Jurkat, Clone E6-1 (cell line): ENCODE measurements at regions not wholly inside any gene's neighbourhood (a gene's known extent, or its start where the extent isn't known, plus 50 kb on each side); places are given as distances from the start of the nearest gene placed in this dataset.
"Not testable (repeated sequence)": the region's sequence is repeated elsewhere in the genome, so short reads cannot be mapped to it uniquely, and the experiment has no call there.

Source experiments
- DNase-seq: peaks from one replicate; pipeline ENCODE4 v3.0.0-alpha.2; 2011; ENCODE audit warnings: low read depth, low spot score
- H3K4me3 ChIP-seq: 2 replicates; pipeline ENCODE4 v1.5.1; 2011; ENCODE audit warnings: mild to moderate bottlenecking, low read length, control low read depth, moderate library complexity

DNA sequence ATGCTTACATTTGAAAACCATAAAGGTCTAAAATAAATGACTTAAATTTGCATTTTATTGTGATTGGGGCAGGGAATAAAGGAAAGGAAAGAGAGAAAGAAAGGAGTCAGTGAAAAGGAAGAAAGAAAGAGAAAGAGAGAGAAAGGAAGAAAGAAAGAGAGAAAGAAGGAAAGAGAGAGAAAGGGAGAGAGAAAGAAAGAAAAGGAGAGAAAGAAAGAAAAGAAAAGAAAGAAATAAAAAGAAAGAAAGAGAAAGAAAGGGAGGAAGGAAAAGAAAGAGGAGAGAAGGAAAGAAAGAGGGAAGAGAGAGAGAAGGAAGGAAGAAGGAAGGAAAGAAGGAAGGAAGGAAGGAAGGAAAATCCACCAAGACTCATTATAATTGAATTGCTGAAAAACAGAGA is 222.8 kb downstream of the RMST start:
- H3K4me3 ChIP-seq = no peak overlapping the region
- DNase-seq = no peak

DNA sequence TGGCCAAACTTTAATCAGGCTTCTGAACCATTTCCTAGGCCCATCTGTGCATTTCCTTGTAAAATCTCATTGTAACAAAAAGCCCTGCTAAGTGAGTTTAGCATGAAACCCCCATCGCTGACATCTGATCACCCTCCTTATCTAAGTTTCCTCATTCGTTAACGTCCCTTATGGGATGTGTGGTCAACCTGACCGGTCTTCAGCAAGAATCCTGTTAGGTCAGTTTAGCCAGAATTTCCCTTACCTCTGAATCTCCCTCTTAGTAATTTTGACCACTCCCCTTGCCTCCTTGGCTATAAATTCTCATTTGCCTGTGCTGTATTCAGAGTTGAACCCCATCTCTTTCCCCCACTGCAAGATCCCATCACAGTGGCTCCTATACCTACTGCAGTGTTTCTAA is 239.3 kb downstream of the RMST start:
- H3K4me3 ChIP-seq = no peak overlapping the region
- DNase-seq = no peak

DNA sequence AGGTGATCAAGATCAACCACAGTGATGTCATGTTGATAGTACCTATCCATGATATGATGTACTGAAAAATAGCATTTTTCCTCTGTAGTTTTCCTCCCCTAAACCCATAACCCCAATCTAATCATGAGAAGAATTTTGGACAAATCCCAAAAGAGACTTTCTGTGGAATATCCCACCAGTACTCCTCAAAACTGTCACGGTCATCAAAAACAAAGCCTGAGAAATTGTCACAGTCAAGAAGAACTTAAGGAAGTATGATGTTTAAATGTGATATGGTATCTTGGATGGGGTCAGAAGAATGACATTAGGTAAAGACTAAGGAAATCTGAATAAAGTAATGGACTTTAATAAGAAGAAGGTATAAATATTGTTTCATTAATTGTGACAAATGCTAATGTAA is 248.8 kb downstream of the RMST start:
- DNase-seq = no peak
- H3K4me3 ChIP-seq = no peak overlapping the region

DNA sequence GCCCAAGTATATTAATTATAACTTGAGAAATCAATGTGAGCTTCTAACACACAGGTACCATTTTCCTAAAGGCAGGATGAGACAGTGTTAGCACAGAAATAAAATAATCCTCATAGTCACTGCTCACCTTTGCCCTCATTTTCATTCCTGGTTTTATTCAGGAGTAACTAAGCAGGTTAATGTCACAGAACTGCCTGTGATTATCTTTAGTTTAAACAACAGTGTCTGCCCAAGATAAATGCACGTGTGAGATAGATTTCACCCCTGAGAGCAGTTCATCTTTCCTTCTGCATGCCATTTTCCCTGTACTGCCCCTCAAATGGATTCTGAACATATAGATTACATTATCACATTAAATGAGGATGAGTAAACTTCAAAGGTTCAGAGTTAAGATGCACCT is 250.7 kb downstream of the RMST start:
- no peak overlapping the region for H3K4me3 ChIP-seq
- DNase-seq = no peak

DNA sequence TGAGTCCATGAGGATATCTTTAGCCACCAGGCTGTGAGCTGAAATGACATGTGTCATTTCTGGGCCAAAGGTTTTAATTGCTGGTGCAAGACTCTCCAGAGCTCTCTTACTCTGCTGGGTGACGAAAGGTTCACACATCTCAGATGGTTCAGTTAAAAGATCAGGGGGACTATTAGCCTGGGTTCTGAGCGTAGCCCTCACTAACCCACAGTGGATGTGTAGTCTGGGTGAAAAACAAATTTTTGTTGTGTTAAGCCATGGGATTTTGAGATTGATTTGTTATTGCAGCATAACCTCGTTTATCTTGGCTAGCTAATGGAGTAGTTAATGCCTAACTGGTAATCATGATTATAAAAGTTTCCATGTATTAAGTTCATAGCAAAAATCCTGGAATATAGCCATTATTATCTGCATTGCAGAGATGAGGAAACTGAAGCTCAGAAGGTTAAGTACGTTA is 251.5 kb downstream of the RMST start:
- no peak overlapping the region for H3K4me3 ChIP-seq
- no peak for DNase-seq

DNA sequence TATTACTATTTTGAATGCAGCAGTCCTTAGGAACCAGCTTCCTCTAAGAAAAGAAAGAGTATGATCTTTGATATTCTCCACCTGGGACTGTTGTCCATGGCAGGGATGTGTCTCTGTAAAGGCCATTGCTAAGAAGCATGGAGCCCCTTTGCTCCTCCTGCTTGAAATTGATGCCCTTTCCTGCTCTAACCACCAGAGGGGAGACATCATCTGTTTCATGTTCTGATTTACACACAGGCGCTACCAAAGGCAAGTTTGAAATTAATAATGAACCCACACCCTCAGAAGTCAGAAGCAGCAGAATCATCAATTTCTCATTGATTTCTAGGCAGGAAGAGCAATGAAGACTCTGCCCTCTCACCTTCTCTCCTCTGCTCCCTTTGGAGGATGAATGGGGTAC is 253.8 kb downstream of the RMST start:
- H3K4me3 ChIP-seq = no peak overlapping the region
- peak; percentile 26 for DNase-seq

DNA sequence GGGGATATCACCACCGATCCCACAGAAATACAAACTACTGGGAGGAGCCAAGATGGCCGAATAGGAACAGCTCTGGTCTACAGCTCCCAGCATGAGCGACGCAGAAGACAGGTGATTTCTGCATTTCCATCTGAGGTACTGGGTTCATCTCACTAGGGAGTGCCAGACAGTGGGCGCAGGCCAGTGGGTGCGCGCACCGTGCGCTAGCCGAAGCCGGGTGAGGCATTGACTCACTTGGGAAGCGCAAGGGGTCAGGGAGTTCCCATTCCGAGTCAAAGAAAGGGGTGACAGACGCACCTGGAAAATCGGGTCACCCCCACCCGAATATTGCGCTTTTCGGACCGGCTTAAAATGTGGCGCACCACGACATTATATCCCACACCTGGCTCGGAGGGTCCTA is 261.2 kb downstream of the RMST start:
- H3K4me3 ChIP-seq, DNase-seq: not testable (repeated sequence)

DNA sequence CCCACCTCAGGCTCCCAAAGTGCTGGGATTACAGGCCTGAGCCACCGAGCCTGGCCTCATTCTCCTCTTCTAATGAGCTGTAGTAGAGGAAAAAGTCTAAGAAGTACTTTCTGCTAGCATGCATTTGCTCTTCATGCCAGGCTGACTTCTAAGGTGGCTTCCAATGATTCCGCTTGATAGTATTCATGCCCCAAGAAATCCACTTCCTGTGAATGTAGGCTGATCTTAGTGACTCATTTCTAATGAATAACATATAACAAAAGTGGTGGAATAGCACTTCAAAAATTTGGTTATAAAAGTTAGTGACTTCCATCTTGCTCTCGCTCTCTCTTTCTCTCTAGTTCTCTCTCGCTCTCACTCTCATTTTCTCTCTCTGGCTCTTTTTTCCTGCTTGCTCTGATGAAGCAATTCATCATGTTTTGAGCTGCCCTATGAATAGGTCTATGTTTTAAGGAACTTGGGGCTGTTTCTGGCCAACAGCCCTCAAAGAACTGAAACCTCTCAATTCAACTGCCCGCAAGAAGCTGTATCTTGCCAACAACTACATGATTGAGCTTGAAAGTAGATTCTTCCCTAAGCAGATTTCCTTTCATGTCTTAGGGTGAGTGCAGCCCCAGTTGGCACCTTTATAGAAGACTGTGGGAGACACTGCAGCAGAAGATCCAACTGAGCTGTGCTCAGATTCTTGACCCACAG is 282.9 kb downstream of the RMST start:
- DNase-seq = no peak
- H3K4me3 ChIP-seq = no peak overlapping the region

DNA sequence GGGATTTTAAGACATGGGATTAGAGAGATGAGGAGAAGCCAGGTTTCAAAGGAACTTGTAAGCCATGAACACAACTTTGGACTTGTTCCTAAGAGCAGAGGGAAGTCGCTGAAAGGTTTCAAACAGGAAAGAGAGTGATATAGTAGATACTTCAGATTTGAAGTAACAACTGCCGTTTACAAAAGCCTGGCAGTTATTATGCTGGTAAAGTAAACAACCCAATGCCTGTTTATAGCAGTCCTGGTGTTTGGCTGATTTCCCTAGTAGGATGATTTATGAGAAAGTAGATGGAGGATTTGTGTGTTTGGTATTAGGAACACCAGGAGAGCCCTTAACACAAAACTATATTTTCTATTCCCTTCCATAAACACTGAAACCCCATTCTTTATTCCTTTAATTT is 285.7 kb downstream of the RMST start:
- DNase-seq = no peak

DNA sequence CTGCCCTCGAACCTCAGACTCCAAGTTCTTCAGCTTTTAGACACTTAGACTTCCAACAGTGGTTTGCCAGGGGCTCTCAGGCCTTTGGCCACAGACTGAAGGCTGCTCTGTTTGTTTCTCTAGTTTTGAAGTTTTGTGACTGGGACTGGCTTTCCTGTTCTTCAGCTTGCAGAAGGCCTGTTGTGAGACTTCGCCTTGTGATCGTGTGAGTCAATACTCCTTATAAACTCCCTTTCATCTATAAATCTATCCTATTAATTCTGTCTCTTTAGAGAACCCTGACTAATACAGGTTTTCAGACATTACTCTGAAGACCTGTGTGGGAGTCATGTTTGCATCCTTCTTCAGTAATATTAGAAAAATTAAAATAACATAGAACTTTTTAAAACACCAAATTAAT is 289.1 kb downstream of the RMST start:
- no peak for DNase-seq
- no peak overlapping the region for H3K4me3 ChIP-seq

More for the DNA sequence above, 285.7 kb downstream of the RMST start:
- no peak overlapping the region for H3K4me3 ChIP-seq

DNA sequence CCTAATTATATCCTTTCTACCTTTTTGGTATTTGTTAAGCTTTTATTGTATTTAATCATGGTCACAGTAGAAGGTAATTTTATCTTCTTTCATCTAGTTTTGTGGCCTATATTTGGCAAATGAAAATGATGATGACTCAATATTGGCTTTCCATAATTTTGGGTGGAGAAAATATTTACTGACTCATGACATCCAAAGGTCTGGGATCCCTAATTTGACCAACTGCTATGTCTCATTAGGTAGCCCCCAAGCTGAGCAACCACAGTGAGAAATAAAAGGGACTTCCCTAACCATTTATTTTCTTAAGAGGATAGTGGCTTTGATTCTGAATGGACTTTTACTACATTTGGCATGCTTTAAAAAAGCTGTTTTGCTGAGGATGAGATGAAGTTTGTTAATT is 289.5 kb downstream of the RMST start:
- no peak overlapping the region for H3K4me3 ChIP-seq
- DNase-seq = no peak

DNA sequence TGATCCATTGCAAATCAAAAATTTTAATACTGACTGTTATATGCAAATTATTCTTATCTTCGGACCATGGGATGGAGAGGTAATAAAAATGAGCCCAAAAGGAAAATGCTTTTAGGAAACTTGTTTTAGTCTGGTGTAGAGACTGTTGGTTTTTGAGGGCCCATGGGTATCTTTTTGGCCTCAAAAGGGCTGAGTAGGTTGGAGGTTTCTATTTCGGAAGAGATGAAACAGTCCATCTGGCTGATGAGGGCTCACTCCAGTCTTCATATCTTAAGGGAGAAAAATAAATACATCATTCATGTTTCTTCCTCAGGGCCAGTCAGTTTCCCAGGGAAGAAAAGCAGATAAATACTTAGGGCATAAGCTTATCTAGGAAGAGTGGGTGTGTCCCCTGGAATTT is 290.7 kb downstream of the RMST start:
- no peak overlapping the region for H3K4me3 ChIP-seq
- no peak for DNase-seq

DNA sequence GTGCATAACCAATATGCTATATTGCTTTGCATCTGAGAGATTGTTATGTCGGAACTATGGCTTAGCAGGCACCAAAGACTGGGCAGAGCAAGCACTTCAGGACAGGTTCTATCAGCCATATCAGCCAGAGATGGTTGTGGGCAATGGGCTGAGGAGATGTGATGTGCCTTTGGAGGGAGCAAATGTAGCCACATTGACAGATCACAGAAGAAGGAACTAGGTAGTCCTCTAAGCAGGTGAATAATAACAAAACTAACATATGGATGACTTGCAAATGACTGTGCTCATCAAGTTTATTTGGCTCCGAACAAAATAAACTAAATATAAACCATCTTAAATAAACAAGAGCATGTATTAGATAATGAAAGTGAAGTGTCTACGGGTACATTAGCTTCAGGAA is 291.7 kb downstream of the RMST start:
- no peak for DNase-seq
- no peak overlapping the region for H3K4me3 ChIP-seq

DNA sequence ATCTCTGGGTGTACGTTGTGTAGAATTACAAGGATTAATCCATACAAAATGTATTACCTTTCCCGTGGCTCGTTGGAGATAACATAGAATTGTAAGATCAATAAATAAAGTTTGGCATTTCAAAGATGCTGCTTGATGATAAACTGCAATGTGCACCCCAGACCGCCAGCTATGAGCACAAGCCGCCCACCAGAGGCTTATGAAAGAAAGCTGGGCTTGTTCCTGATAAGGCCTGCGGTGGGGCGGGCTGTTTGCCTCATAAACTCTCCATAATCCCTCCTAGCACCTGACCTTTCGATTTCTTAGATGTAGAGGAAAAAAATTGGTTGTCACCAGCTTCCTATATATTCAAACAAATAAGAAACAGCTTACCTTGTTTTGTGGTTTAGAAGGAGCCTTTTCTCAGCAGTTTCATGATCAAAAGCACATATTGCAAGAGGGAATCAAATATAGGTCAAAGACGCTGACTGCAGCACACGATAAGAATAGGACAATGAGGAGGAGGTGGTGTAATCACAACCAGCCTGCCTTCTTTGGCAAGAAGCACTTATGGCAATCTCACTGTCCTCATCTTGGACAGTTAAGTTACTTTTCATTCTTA is 293.6 kb downstream of the RMST start:
- H3K4me3 ChIP-seq = no peak overlapping the region
- peak; percentile 94 for DNase-seq

DNA sequence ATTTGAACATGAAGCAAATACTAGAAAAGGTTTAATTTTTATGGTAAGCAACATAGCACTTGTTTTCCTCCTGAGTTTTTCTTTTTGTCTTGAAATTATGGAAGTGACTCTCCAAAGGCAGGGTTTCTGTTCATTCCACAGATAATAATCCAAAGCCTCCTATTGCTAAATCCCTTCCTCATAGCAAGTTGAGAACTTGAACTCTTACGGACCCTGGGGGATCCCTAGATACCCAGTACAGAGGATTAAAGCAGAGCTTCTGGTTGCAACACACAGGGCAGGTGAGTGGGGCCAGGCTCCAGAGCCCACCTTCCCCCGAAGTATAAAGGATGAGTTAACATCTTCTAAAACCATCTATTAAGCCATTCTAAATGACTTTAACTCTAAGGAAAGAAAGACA is 294.1 kb downstream of the RMST start:
- no peak for DNase-seq
- H3K4me3 ChIP-seq = no peak overlapping the region

DNA sequence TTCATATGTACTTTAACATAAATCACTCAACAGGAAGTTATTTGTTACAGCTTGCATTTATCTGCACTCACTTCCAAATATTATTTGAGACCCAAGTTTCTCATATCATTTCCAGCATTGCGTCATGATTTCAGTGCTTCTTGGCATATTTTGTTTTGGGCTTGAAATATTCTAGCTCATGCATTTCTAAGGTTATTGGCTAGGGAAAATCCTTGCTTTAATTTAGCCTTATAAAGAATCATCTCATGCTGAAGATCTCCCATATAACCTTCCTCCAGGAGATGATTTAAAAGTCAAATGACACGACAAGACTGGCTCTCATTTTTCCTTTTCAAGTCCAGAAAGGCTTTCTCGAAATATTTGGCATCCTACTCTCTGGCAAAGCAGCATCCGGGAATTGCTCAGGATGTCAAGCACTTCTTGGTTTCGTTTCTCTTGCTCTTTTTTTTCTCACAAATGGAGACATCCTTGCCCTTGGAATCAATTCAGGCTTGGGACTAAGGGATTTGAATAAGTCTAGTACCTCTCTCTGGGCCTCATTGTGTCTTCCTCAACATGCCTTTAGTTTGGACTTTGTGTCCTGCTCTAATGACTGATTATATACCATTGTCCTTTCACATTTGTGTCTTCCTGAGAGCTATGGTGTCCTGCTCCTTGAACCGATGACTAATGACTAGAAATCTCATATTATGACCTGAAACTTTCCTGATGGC is 295.0 kb downstream of the RMST start:
- H3K4me3 ChIP-seq = no peak overlapping the region
- DNase-seq = no peak

DNA sequence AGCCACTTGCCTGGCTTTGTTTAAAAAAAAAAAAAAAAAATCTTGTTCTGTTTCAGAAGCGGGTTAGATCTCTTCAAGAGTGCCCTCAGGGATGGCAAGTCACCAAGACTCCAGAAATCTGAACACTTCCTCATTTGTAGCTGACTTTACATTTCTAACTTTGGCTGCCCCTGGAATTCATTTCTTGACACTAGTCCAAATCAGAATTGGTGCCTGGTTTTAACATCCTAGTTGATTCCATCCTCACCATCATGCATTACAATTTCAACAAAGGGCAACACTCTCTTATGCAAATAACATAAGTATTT is 295.5 kb downstream of the RMST start:
- no peak for DNase-seq
- H3K4me3 ChIP-seq = no peak overlapping the region

DNA sequence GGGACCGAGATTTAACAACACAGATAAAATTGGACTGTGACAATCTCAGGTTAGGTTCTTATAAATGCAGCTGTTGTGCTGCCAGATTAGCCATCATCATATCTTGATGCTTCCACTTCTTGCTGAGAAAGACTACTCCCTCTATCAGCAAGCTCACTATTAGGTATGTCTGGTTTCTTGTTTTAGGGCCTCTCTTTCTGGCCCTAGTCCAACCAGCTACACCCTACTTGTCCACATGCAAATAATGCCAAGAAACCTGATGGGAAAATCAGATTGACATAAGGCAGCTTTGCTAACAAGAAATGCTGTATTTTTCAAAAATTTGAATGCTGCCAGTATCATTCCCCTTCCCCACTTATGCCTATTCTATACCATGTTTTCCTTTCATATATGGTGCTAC is 296.0 kb downstream of the RMST start:
- H3K4me3 ChIP-seq = no peak overlapping the region
- no peak for DNase-seq

DNA sequence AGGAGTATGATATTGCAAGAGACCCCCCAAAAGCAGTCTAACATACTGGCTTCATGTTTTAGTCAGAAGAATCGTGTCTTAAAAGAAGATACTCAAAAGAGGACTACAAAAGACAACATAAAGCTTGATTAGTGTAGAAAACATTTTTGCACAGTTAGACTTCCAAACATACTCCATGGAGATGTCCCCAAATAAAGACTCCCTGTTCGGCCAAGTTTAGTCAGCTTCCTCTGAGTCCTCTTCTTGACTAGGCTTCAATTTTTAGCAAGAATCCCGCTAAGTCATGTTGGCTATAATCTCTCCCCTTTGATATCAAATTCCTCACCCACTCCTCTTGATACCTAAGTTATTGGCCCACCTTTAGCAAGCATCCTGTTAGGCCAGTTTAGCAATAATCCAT is 298.0 kb downstream of the RMST start:
- H3K4me3 ChIP-seq = no peak overlapping the region
- DNase-seq = no peak

DNA sequence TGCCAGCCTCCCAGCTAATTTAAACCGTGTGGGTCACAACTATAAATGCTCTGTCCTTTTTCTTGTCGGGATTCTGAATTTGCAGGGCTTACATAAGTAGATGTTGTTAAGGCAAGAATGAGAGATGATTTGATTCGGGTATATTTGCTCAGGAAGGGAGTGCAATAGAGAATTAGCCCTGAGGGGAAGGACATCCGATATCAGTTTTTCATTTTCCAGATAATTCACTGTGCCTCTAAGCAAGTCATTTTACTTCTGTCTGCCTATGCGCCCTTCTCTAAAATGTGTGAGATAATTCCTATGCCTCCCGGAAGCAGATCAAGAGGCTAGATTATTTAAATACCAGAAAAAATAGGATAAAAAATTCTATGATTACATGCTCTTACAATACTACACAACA is 300.5 kb downstream of the RMST start:
- no peak overlapping the region for H3K4me3 ChIP-seq
- no peak for DNase-seq

DNA sequence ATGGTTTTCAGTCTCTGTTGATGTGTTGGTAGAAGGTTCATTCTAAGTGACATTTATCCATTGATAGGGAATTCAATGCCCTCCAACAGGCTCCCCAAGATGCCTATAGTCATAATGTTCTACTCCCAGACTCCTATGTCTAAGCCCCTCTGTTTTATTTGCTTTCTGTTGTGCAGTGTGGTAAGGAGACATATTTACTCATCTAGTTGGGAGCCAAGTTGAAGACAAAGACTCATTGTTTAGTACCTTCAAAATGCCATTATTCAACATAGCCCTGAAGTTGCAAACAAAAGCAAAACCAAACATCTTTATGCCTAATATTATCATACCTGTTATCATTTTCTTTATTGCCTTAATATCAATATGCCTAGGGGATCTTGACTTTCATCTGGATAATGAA is 302.1 kb downstream of the RMST start:
- DNase-seq = no peak
- H3K4me3 ChIP-seq = no peak overlapping the region
